Smooth muscle cell (in vitro differentiated cells): ENCODE measurements at regions not wholly inside any gene's neighbourhood (a gene's known extent, or its start where the extent isn't known, plus 50 kb on each side); places are given as distances from the start of the nearest gene placed in this dataset.
A peak's percentile ranks its signal among the peaks of the same experiment; 100 is the strongest.

Source experiments
- DNase-seq: peaks from one replicate; lab custom pipeline; 2025; ENCODE audit not compliant: unreplicated experiment; lab: John Stamatoyannopoulos, UW
- H2AFZ ChIP-seq: fragments of 200-600 bp; sonication (generic); 2 replicates; pipeline ENCODE4 v1.6.0; 2016; ENCODE audit warnings: antibody characterized with exemption, low read depth, mild to moderate bottlenecking
- H3F3A ChIP-seq: fragments of 200-600 bp; sonication (generic); 2 replicates; pipeline ENCODE4 v1.6.0; 2017; ENCODE audit warnings: antibody characterized with exemption, low read depth
- H3K27ac ChIP-seq: fragments of 200-600 bp; sonication (generic); 2 replicates; pipeline ENCODE4 v1.5.1; 2016; ENCODE audit warnings: low read depth, mild to moderate bottlenecking
- H3K27me3 ChIP-seq: fragments of 200-600 bp; sonication (generic); 2 replicates; pipeline ENCODE4 v1.6.1; 2016; ENCODE audit warnings: low read depth, mild to moderate bottlenecking
- H3K36me3 ChIP-seq: fragments of 200-600 bp; sonication (generic); 2 replicates; pipeline ENCODE4 v1.5.1; 2016; ENCODE audit warnings: low read depth
- H3K4me1 ChIP-seq: fragments of 200-600 bp; sonication (generic); 2 replicates; pipeline ENCODE4 v1.5.1; 2016; ENCODE audit warnings: low read depth
- H3K4me2 ChIP-seq: fragments of 200-600 bp; sonication (generic); 2 replicates; pipeline ENCODE4 v1.6.0; 2016; ENCODE audit warnings: mild to moderate bottlenecking
- H3K4me3 ChIP-seq: fragments of 200-600 bp; sonication (generic); 2 replicates; pipeline ENCODE4 v1.5.1; 2016; ENCODE audit warnings: mild to moderate bottlenecking
- H3K79me2 ChIP-seq: fragments of 200-600 bp; sonication (generic); 2 replicates; pipeline ENCODE4 v1.6.0; 2016; ENCODE audit warnings: low read depth, mild to moderate bottlenecking
- H3K9ac ChIP-seq: fragments of 200-600 bp; sonication (generic); 2 replicates; pipeline ENCODE4 v1.6.0; 2016; ENCODE audit warnings: low read depth
- H3K9me3 ChIP-seq: fragments of 200-600 bp; sonication (generic); replicated peaks from 2 replicates; pipeline ENCODE4 v1.5.1; 2016; ENCODE audit warnings: low read depth
- H4K20me1 ChIP-seq: fragments of 200-600 bp; sonication (generic); 2 replicates; pipeline ENCODE4 v1.6.0; 2016; ENCODE audit warnings: low read depth
- CTCF ChIP-seq: fragments of 200-600 bp; sonication (generic); IDR thresholded peaks from 2 replicates; pipeline ENCODE4 v1.5.1; 2017; ENCODE audit warnings: borderline replicate concordance, mild to moderate bottlenecking, antibody characterized with exemption; ENCODE audit not compliant: insufficient read depth, poor library complexity, severe bottlenecking
- WGBS: methylation state at CpG from one replicate; pipeline ENCODE4 v1.1.7; 2016; ENCODE audit warnings: low lambda C conversion rate; 5-methylcytosine and 5-hydroxymethylcytosine counted together

- H3K4me1 ChIP-seq = no peaks in the 10 kb centered on the region
- H3F3A ChIP-seq = no peaks in the 10 kb centered on the region
- H3K4me2 ChIP-seq = no peak overlapping the region
- DNase-seq = no peak
- no peaks in the 10 kb centered on the region for H3K79me2 ChIP-seq
- H2AFZ ChIP-seq = no peak overlapping the region
- H3K4me3 ChIP-seq = no peak overlapping the region
- H3K9me3 ChIP-seq = no peaks in the 10 kb centered on the region
- no peak overlapping the region for H3K27ac ChIP-seq
- no peak overlapping the region for H3K9ac ChIP-seq
- TF ChIP-seq CTCF = no peak
- H3K36me3 ChIP-seq = no peaks in the 10 kb centered on the region
- 85% methylated on average over 4 of the region's 4 CpGs for WGBS
- no peaks in the 10 kb centered on the region for H3K27me3 ChIP-seq
- H4K20me1 ChIP-seq = no peaks in the 10 kb centered on the region
These were observed 281.7 kb upstream of the MTNR1B start for GRCh38 chr11:92687724-92688123.

GRCh38 chr11:92688416-92688815 lies 281.0 kb upstream of the MTNR1B start:
- no peaks in the 10 kb centered on the region for H3K36me3 ChIP-seq
- no peaks in the 10 kb centered on the region for H3K4me1 ChIP-seq
- H3K9ac ChIP-seq = no peak overlapping the region
- DNase-seq = no peak
- no peak overlapping the region for H2AFZ ChIP-seq
- H3K4me2 ChIP-seq = no peak overlapping the region
- no peaks in the 10 kb centered on the region for H3K79me2 ChIP-seq
- H3F3A ChIP-seq = no peaks in the 10 kb centered on the region
- H3K4me3 ChIP-seq = no peak overlapping the region
- no peak overlapping the region for H3K27ac ChIP-seq
- WGBS = 96% methylated on average over 1 of the region's 1 CpG
- H3K9me3 ChIP-seq = no peaks in the 10 kb centered on the region
- H3K27me3 ChIP-seq = no peaks in the 10 kb centered on the region
- TF ChIP-seq CTCF = no peak
- H4K20me1 ChIP-seq = no peaks in the 10 kb centered on the region

GRCh38 chr11:92692826-92693546 lies 276.5 kb upstream of the MTNR1B start:
- no peaks in the 10 kb centered on the region for H3K27me3 ChIP-seq
- no peak for TF ChIP-seq CTCF
- H3K36me3 ChIP-seq = no peaks in the 10 kb centered on the region
- H3K4me1 ChIP-seq = no peaks in the 10 kb centered on the region
- no peak for DNase-seq
- no peaks in the 10 kb centered on the region for H3K9me3 ChIP-seq
- peak overlapping the region; percentile 7 for H3K4me2 ChIP-seq
- H3F3A ChIP-seq = no peaks in the 10 kb centered on the region
- H4K20me1 ChIP-seq = no peaks in the 10 kb centered on the region
- no peak overlapping the region for H3K4me3 ChIP-seq
- no peak overlapping the region for H3K9ac ChIP-seq
- no peak overlapping the region for H3K27ac ChIP-seq
- WGBS = 35% methylated on average over 2 of the region's 2 CpGs
- no peaks in the 10 kb centered on the region for H3K79me2 ChIP-seq
- no peak overlapping the region for H2AFZ ChIP-seq

GRCh38 chr11:92696076-92696475 lies 273.4 kb upstream of the MTNR1B start:
- H3K9me3 ChIP-seq = no peaks in the 10 kb centered on the region
- no peak overlapping the region for H3K9ac ChIP-seq
- no peaks in the 10 kb centered on the region for H3K4me1 ChIP-seq
- no peaks in the 10 kb centered on the region for H3K36me3 ChIP-seq
- WGBS = 56% methylated on average over 1 of the region's 1 CpG
- H3K27me3 ChIP-seq = no peaks in the 10 kb centered on the region
- H4K20me1 ChIP-seq = no peaks in the 10 kb centered on the region
- no peak overlapping the region for H3K4me3 ChIP-seq
- H2AFZ ChIP-seq = no peak overlapping the region
- H3F3A ChIP-seq = no peaks in the 10 kb centered on the region
- no peaks in the 10 kb centered on the region for H3K79me2 ChIP-seq
- no peak overlapping the region for H3K4me2 ChIP-seq
- TF ChIP-seq CTCF = no peak
- no peak overlapping the region for H3K27ac ChIP-seq
- no peak for DNase-seq
